ENCODE measurements at regions not wholly inside any gene's neighbourhood (a gene's known extent, or its start where the extent isn't known, plus 50 kb on each side); places are given as distances from the start of the nearest gene placed in this dataset.

DNA sequence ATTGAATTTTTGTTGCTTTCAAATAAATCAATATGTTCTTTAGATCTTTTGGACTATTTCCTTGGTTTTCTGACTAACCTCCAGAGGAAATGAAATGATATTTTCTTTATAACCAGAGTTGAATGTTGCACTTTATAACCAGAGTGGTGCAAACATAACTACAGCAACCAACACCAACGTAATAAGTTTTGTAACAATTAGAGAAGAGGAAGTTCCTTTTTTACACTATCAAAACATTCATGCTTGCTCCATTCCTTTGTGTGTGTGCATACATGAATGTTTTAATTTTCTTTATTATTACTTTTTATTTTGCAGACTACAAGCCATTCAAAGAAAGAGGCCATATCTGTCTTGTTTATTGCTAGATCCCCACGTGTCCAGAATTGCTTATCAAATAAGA is 193.0 kb upstream of the PPP3CA start:
- no peak for DNase-seq (ENCODE audit: low read depth)
- H3K4me3 ChIP-seq (ENCODE audit: low read depth, low read length) = no peak overlapping the region
- TF ChIP-seq, protein P1, sequence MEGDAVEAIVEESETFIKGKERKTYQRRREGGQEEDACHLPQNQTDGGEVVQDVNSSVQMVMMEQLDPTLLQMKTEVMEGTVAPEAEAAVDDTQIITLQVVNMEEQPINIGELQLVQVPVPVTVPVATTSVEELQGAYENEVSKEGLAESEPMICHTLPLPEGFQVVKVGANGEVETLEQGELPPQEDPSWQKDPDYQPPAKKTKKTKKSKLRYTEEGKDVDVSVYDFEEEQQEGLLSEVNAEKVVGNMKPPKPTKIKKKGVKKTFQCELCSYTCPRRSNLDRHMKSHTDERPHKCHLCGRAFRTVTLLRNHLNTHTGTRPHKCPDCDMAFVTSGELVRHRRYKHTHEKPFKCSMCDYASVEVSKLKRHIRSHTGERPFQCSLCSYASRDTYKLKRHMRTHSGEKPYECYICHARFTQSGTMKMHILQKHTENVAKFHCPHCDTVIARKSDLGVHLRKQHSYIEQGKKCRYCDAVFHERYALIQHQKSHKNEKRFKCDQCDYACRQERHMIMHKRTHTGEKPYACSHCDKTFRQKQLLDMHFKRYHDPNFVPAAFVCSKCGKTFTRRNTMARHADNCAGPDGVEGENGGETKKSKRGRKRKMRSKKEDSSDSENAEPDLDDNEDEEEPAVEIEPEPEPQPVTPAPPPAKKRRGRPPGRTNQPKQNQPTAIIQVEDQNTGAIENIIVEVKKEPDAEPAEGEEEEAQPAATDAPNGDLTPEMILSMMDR (conservative IDR thresholded peaks at IDR 0.05; ENCODE audit: low read depth, low read length) = no peak

DNA sequence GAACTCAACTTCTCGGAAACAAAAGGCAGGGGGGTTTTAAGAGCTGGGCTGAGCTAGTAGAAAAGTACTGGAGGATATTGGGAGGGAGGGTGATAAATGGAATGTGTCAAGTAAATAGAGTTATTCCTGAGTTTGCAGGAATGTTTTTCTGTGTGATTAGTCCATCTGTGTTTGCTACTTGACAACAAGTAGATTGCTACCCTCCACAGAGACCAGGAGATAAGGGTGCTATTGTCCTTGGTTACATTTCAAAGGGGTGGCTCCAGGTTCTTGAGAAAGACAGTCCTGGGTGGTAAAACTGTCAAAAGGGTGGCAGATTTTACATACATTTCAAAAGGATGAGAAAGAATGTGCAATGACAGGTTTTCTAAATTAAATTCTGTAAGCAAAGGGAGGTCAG is 181.2 kb upstream of the PPP3CA start:
- no peak for DNase-seq (ENCODE audit: low read depth)
- TF ChIP-seq, protein P1 (conservative IDR thresholded peaks at IDR 0.05; ENCODE audit: low read depth, low read length) = no peak
- H3K4me3 ChIP-seq (ENCODE audit: low read depth, low read length) = no peak overlapping the region

DNA sequence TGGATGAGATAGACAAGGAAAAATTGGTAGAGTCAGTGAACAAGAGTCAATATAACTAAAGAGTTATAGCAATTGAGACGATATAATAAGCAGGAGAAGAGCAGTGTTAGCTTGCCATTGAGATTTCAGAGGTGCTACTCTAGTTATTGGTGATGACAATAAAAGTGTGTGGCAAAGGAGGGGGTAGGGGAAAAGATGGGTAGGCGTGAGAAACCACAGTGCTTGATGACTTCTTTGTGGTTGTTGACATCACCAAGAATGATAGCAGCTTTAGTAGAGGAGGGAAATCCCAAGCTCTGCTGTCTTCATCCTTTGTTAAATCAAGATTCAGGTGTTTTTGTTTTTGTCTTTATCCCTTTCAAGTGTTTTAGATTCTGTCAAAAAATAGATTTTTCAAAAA is 179.9 kb upstream of the PPP3CA start:
- H3K4me3 ChIP-seq (ENCODE audit: low read depth, low read length) = no peak overlapping the region
- DNase-seq (ENCODE audit: low read depth) = no peak
- TF ChIP-seq, protein P1 (conservative IDR thresholded peaks at IDR 0.05; ENCODE audit: low read depth, low read length) = no peak

DNA sequence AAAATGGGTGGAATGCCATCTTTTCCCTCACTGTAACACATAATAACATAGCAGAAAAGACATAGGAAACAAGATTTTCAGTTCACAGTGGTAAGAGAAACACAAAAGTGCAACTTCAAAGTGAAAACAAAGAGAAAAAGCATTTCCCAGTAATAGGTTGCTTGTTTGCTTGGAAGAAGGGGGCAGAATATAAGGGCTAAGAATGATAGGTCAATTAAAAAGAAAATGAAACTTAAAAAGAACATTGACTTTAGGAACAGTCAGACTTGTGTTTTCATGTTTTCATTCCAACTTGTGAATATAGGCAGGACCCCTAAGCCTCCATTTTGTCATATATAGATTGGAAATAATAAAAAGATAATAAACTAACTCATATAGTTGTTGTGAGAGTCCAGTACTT is 168.2 kb upstream of the PPP3CA start:
- H3K4me3 ChIP-seq (ENCODE audit: low read depth, low read length) = no peak overlapping the region
- DNase-seq (ENCODE audit: low read depth) = no peak
- TF ChIP-seq, protein P1 (conservative IDR thresholded peaks at IDR 0.05; ENCODE audit: low read depth, low read length) = no peak

DNA sequence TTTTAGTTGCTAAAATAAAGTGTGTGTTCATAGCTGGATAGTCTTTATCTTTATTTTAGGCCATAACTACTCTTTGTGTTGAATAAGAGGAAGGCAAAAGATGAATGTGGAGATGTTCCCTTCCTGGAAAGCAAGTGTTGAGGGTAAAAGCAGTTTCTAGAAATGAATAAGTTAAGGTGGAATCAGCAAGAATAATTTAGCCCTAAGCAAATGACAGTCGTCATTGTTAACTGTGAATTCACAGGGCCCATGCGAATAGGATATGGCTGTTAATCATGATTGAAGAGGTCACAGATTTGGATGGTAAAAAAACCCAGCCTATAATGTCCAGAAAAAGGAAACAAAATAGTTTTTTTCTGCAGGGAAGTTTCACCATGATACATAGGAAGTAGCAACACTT is 167.8 kb upstream of the PPP3CA start:
- H3K4me3 ChIP-seq (ENCODE audit: low read depth, low read length) = no peak overlapping the region
- DNase-seq (ENCODE audit: low read depth) = no peak
- TF ChIP-seq, protein P1 (conservative IDR thresholded peaks at IDR 0.05; ENCODE audit: low read depth, low read length) = no peak

DNA sequence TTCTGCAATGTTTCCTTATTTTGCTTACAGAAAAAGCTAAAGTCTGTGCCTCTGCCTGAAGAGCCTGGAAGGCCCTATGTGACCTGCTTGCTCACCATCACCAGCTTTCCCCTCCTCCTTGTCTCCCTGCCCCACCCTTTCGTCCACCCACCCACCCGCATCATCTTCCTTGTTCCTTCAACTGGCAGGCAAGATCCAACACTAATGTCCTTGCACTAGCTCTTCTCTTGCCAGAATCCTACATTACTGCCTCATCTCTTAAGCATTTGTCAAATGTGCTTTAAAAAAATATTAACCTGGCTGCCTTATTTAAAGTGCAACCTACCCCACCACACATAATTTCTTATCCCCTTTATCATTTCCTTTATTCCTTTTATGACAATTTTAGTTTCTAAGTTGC is 165.1 kb upstream of the PPP3CA start:
- no peak for DNase-seq (ENCODE audit: low read depth)
- no peak overlapping the region for H3K4me3 ChIP-seq (ENCODE audit: low read depth, low read length)
- TF ChIP-seq, protein P1 (conservative IDR thresholded peaks at IDR 0.05; ENCODE audit: low read depth, low read length) = no peak

DNA sequence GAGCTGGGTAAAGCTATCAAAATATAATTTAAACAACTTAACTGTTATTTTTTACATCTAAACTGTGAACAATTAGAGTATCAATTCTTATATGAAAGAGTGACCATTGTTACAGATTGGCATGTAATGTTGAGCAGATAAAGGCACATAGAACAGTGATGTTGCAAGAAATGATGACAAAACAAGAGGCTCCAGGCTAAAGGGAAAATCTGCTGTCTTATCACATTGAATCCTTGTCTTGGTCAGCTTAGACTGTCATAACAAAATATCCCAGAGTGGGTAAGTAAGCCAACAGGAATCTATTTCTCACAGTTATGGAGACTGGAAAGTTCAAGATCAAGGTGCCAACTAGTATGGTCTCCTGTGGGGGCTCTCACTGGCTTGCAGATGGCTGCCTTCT is 154.1 kb upstream of the PPP3CA start:
- H3K4me3 ChIP-seq (ENCODE audit: low read depth, low read length) = no peak overlapping the region
- TF ChIP-seq, protein P1 (conservative IDR thresholded peaks at IDR 0.05; ENCODE audit: low read depth, low read length) = no peak
- DNase-seq (ENCODE audit: low read depth) = no peak
